K562 (cell line): ENCODE measurements at regions not wholly inside any gene's neighbourhood (a gene's known extent, or its start where the extent isn't known, plus 50 kb on each side); places are given as distances from the start of the nearest gene placed in this dataset.

Experiments
- ATAC-seq: fragments of 200-7000 bp; cut with Tn5 transposase; 3 replicates; pipeline ENCODE4 v1.9.1; 2020; ENCODE audit warnings: moderate library complexity
- BruUV-seq: library from RNA; stranded (reverse); fragments of 400-500 nt; replicated peaks from 2 replicates; lab custom pipeline; 2021; lab: Mats Ljungman, UMichigan
- CTCF ChIA-PET: fragments of 300-600 bp; formaldehyde crosslinking; extraction: SDS; loops from one replicate; lab custom pipeline; 2021; ENCODE audit warnings: low intra/inter-chr PET ratio; lab: Yijun Ruan, JAX
- POLR2A ChIA-PET: fragments of 300-600, 350-650 bp; sonication (Branson Sonifier 250); formaldehyde crosslinking; extraction: SDS; loops from one replicate; lab custom pipeline; 2021; ENCODE audit warnings: antibody characterized with exemption, inconsistent platforms; lab: Yijun Ruan, JAX
- DNase-seq, 4 experiments: peaks; one replicate each; pipeline versions ENCODE4 v3.0.0 to v3.0.0-alpha.2; 2011 to 2018; ENCODE audit warnings: low spot score in 3 of 4, mixed read lengths in 3 of 4; ENCODE audit errors: extremely low read depth in 1 of 4
- FAIRE-seq: peaks from 2 replicates; lab custom pipeline; 2011; peaks lifted over from hg19 to GRCh38; lab: Jason Lieb, UNC
- H2AFZ ChIP-seq: 2 replicates; pipeline ENCODE4 v1.6.0; 2011; ENCODE audit warnings: low read depth, low read length, control low read depth, inconsistent platforms
- H3K27ac ChIP-seq: fragments of 200-600 bp; 3 replicates; pipeline ENCODE4 v1.8.0; 2011; ENCODE audit warnings: low read depth, mild to moderate bottlenecking, control low read depth, inconsistent platforms, low read length, moderate library complexity, mixed read lengths; ENCODE audit errors: extremely low read depth
- H3K27me3 ChIP-seq, 2 experiments: fragments of 300-600 bp in 1 of 2; 2 replicates in 1 of 2; 3 replicates in 1 of 2; pipeline versions ENCODE4 v1.6.0 to v1.8.0; 2011; ENCODE audit warnings: inconsistent platforms in 2 of 2, low read length in 2 of 2, mild to moderate bottlenecking in 1 of 2, mixed read lengths in 1 of 2, moderate library complexity in 1 of 2; ENCODE audit not compliant: control insufficient read depth in 2 of 2, insufficient read depth in 2 of 2
- H3K36me3 ChIP-seq: fragments of 300-600 bp; 3 replicates; pipeline ENCODE4 v1.8.0; 2011; ENCODE audit warnings: mild to moderate bottlenecking, low read length, inconsistent platforms; ENCODE audit not compliant: control insufficient read depth, insufficient read depth
- H3K4me1 ChIP-seq, 2 experiments: fragments of 200-600 bp in 1 of 2; replicated peaks in 1 of 2; 2 replicates in 1 of 2; 3 replicates in 1 of 2; pipeline versions ENCODE4 v1.5.1 to v1.8.0; 2011; ENCODE audit warnings: inconsistent platforms in 2 of 2, low read length in 2 of 2, mild to moderate bottlenecking in 1 of 2, mixed read lengths in 1 of 2, moderate library complexity in 1 of 2; ENCODE audit not compliant: control insufficient read depth in 2 of 2, insufficient read depth in 2 of 2
- H3K4me2 ChIP-seq: 2 replicates; pipeline ENCODE4 v1.6.1; 2011; ENCODE audit warnings: low read length, control low read depth, inconsistent platforms, mixed read lengths; ENCODE audit not compliant: insufficient read depth
- H3K4me3 ChIP-seq: fragments of 200-600 bp; sonication (generic), shearing (Covaris generic); 2 replicates; pipeline ENCODE4 v1.5.1; 2016; ENCODE audit warnings: control low read depth, inconsistent platforms
- H3K79me2 ChIP-seq: fragments of 200-600 bp; 3 replicates; pipeline ENCODE4 v1.8.0; 2011; ENCODE audit warnings: low read length, inconsistent platforms; ENCODE audit not compliant: control insufficient read depth, insufficient read depth
- H3K9ac ChIP-seq, 2 experiments: 2 replicates each; pipeline versions ENCODE4 v1.6.0 to v1.6.1; 2011; ENCODE audit warnings: low read depth in 2 of 2, low read length in 2 of 2, control low read depth in 1 of 2, inconsistent platforms in 1 of 2, mild to moderate bottlenecking in 1 of 2, mixed read lengths in 1 of 2; ENCODE audit not compliant: insufficient read depth in 1 of 2
- H3K9me1 ChIP-seq: one replicate; pipeline ENCODE4 v1.6.0; 2011; ENCODE audit warnings: inconsistent platforms, mild to moderate bottlenecking, low read length, moderate library complexity; ENCODE audit not compliant: control insufficient read depth, insufficient read depth
- H3K9me3 ChIP-seq: replicated peaks from 2 replicates; pipeline ENCODE4 v1.5.1; 2011; ENCODE audit warnings: low read depth, low read length, inconsistent platforms; ENCODE audit not compliant: control insufficient read depth, insufficient read depth
- H4K20me1 ChIP-seq: replicated peaks from 2 replicates; pipeline ENCODE4 v1.6.1; 2011; ENCODE audit warnings: low read length, inconsistent platforms, mixed read lengths; ENCODE audit not compliant: control insufficient read depth, insufficient read depth
- CREM ChIP-seq: IDR thresholded peaks from 2 replicates; pipeline ENCODE4 v1.6.1; 2014; ENCODE audit warnings: antibody characterized with exemption, low read depth
- CXXC5 ChIP-seq: fragments of 250-450 bp; sonication (Bioruptor Pico); IDR thresholded peaks from 2 replicates; pipeline ENCODE4 v1.8.0; 2022; ENCODE audit warnings: inconsistent platforms, mild to moderate bottlenecking, moderate library complexity
- FOXJ3 ChIP-seq: sonication (generic); formaldehyde crosslinking; IDR thresholded peaks from 2 replicates; pipeline ENCODE4 v1.4.0; 2020; ENCODE audit warnings: mild to moderate bottlenecking, missing genetic modification reagents
- KDM1A ChIP-seq, 2 experiments: fragments of 450-650 bp; IDR thresholded peaks; 2 replicates each; pipeline ENCODE4 v1.6.1; 2016; ENCODE audit warnings: mild to moderate bottlenecking in 2 of 2
- NCOA4 ChIP-seq: fragments of 450-650 bp; IDR thresholded peaks from 2 replicates; pipeline ENCODE4 v1.6.1; 2018; ENCODE audit warnings: mild to moderate bottlenecking; ENCODE audit not compliant: partially characterized antibody
- NONO ChIP-seq, 2 experiments: fragments of 200-400 bp in 1 of 2; fragments of 450-650 bp in 1 of 2; formaldehyde crosslinking in 1 of 2; IDR thresholded peaks; 2 replicates each; pipeline ENCODE4 v1.6.1; 2017; ENCODE audit warnings: low read depth in 2 of 2, mild to moderate bottlenecking in 2 of 2, moderate library complexity in 2 of 2, low read length in 1 of 2
- POLR2H ChIP-seq: IDR thresholded peaks from 2 replicates; pipeline ENCODE4 v1.6.1; 2016; ENCODE audit warnings: missing genetic modification characterization, low read depth, mild to moderate bottlenecking, control low read depth, missing compliant biosample characterization, moderate library complexity
- POLR3A ChIP-seq: IDR thresholded peaks from 2 replicates; pipeline ENCODE4 v1.6.1; 2011; ENCODE audit warnings: borderline replicate concordance, mild to moderate bottlenecking, moderate library complexity; ENCODE audit not compliant: insufficient read length, insufficient read depth; ENCODE audit errors: extremely low read depth
- SPI1 ChIP-seq: IDR thresholded peaks from 2 replicates; pipeline ENCODE4 v1.6.1; 2011; ENCODE audit warnings: low read depth, low read length, control low read depth, borderline replicate concordance
- TCFL5 ChIP-seq: fragments of 250-450 bp; sonication (Bioruptor Pico); conservative IDR thresholded peaks from 2 replicates; pipeline ENCODE4 v1.6.1; 2021; ENCODE audit warnings: mild to moderate bottlenecking, moderate library complexity, matching md5 sums
- TRIM28 ChIP-seq: fragments of 450-650 bp; IDR thresholded peaks from 2 replicates; pipeline ENCODE4 v1.6.1; 2017
- ZFP1 ChIP-seq: fragments of 450-650 bp; formaldehyde crosslinking; IDR thresholded peaks from 2 replicates; pipeline ENCODE4 v1.4.0; 2020; ENCODE audit warnings: mild to moderate bottlenecking, mixed read lengths
- ZFPM2 ChIP-seq: fragments of 250-450 bp; sonication (Bioruptor Pico); IDR thresholded peaks from 2 replicates; pipeline ENCODE4 v1.5.1; 2022; ENCODE audit warnings: mild to moderate bottlenecking
- WGBS: fragments of 100-300 bp; shearing (Covaris generic); methylation state at CpG from one replicate; pipeline ENCODE4 v1.1.6; 2016; ENCODE audit warnings: low coverage, mixed read lengths; ENCODE audit not compliant: insufficient coverage; ENCODE audit errors: missing lambda C conversion rate; 5-methylcytosine and 5-hydroxymethylcytosine counted together
- in situ Hi-C: fragments of 300-500 bp; cut with MboI; formaldehyde crosslinking; loops from 4 replicates; pipeline ENCODE4 v1.15.0; 2018; ENCODE audit warnings: inconsistent platforms, mixed read lengths
- intact Hi-C: fragments of 100-400 bp; cut with micrococcal nuclease; formaldehyde crosslinking; loops from 2 replicates; pipeline ENCODE4 v1.14.2; 2022

- intact Hi-C loops (no loop called here), in situ Hi-C loops (no loop called here)
- no peak overlapping the region for H2AFZ ChIP-seq
- no peaks in the 10 kb centered on the region for H3K79me2 ChIP-seq
- no peak for FAIRE-seq
- POLR2A ChIA-PET, result interaction anchor here (0.8 to 1.1 kb wide), 3 partner anchors 11 to 36 kb away, joined by 3 to 6 read pairs (median 3); no protein-coding TSS in a partner anchor
- no peak for ATAC-seq
- H3K9ac ChIP-seq, result no peak overlapping the region
- no TSS peak for BruUV-seq
- TF ChIP-seq ZFPM2 (CRISPR knock-in tag), result no peak
- no peak for TF ChIP-seq KDM1A (IDR thresholded peaks at IDR 0.05)
- TF ChIP-seq NONO (IDR thresholded peaks at IDR 0.05; ENCODE audit: low read depth in 2 of 2, low read length in 1 of 2), result no peak
- TF ChIP-seq POLR3A, result no peak
- TF ChIP-seq ZFP1 (CRISPR knock-in tag), result no peak
- TF ChIP-seq NCOA4, result no peak
- no peak for TF ChIP-seq POLR2H (tag)
- no peak for TF ChIP-seq CXXC5 (CRISPR knock-in tag)
- TF ChIP-seq SPI1, result no peak
- TF ChIP-seq CREM, result no peak
- TF ChIP-seq TCFL5, result no peak
- TF ChIP-seq TRIM28, result no peak
- no peak for TF ChIP-seq FOXJ3 (CRISPR knock-in tag)
- peaks cover 7 to 31% of the 10 kb centered on the region in 2 experiments; a peak in 4 of 5 replicates for H3K4me1 ChIP-seq
- no peaks in the 10 kb centered on the region for H3K9me3 ChIP-seq
- peaks cover 55 to 90% of the 10 kb centered on the region in 2 experiments for H3K27me3 ChIP-seq
- no peak for DNase-seq
- CTCF ChIA-PET, result no interaction called here
- H3K36me3 ChIP-seq, result no peaks in the 10 kb centered on the region
- no peak overlapping the region for H3K4me2 ChIP-seq
- H3K9me1 ChIP-seq, result no peaks in the 10 kb centered on the region
- WGBS, result 1% methylated on average over 15 of the region's 15 CpGs
- no peak overlapping the region for H3K27ac ChIP-seq
- H4K20me1 ChIP-seq, result no peaks in the 10 kb centered on the region; the same call in 1 of the 2 replicates
- H3K4me3 ChIP-seq, result no peak overlapping the region
Measured at GRCh38 chr21:43305336-43305665, 121.6 kb downstream of the SIK1 start.
